ENCODE measurements at regions not wholly inside any gene's neighbourhood (a gene's known extent, or its start where the extent isn't known, plus 50 kb on each side); places are given as distances from the start of the nearest gene placed in this dataset.

GRCh38 chr19:30722186-30722585 lies 350.0 kb downstream of the ZNF536 start:
- DNase-seq, result no peak

- no peak for DNase-seq
Observed at GRCh38 chr19:30719999-30720345, 347.8 kb downstream of the ZNF536 start.

- no peak for DNase-seq
Observed at GRCh38 chr19:30719189-30719998, 347.2 kb downstream of the ZNF536 start.

GRCh38 chr19:30718707-30719106 lies 346.5 kb downstream of the ZNF536 start:
- DNase-seq, result no peak

GRCh38 chr19:30718014-30718413 lies 345.8 kb downstream of the ZNF536 start:
- no peak for DNase-seq

- no peak for DNase-seq
Observed at GRCh38 chr19:30717381-30717780, 345.2 kb downstream of the ZNF536 start.

GRCh38 chr19:30712431-30713337 lies 340.5 kb downstream of the ZNF536 start:
- DNase-seq, result no peak

- DNase-seq, result no peak
Observed at GRCh38 chr19:30711826-30712225, 339.6 kb downstream of the ZNF536 start.

GRCh38 chr19:30711296-30711695 lies 339.1 kb downstream of the ZNF536 start:
- no peak for DNase-seq

- DNase-seq, result no peak
Observed at GRCh38 chr19:30710721-30711120, 338.5 kb downstream of the ZNF536 start.

- DNase-seq, result no peak
Observed at GRCh38 chr19:30708416-30709178, 336.4 kb downstream of the ZNF536 start.

- DNase-seq, result no peak
Observed at GRCh38 chr19:30704771-30705330, 332.7 kb downstream of the ZNF536 start.

- no peak for DNase-seq
Observed at GRCh38 chr19:30703645-30704044, 331.5 kb downstream of the ZNF536 start.

- no peak for DNase-seq
Observed at GRCh38 chr19:30701178-30701577, 329.0 kb downstream of the ZNF536 start.

- DNase-seq, result no peak
Observed at GRCh38 chr19:30699871-30700280, 327.7 kb downstream of the ZNF536 start.

GRCh38 chr19:30696514-30696913 lies 324.3 kb downstream of the ZNF536 start:
- no peak for DNase-seq

- DNase-seq, result no peak
Observed at GRCh38 chr19:30695171-30695875, 323.1 kb downstream of the ZNF536 start.

GRCh38 chr19:30694156-30694755 lies 322.1 kb downstream of the ZNF536 start:
- DNase-seq, result no peak

GRCh38 chr19:30692879-30693503 lies 320.8 kb downstream of the ZNF536 start:
- DNase-seq, result no peak

- no peak for DNase-seq
Observed at GRCh38 chr19:30692181-30692811, 320.1 kb downstream of the ZNF536 start.

- DNase-seq, result no peak
Observed at GRCh38 chr19:30691819-30692166, 319.6 kb downstream of the ZNF536 start.
